ENCODE measurements at regions not wholly inside any gene's neighbourhood (a gene's known extent, or its start where the extent isn't known, plus 50 kb on each side); places are given as distances from the start of the nearest gene placed in this dataset.

- DNase-seq (ENCODE audit: low read depth in 4 of 4, low spot score in 3 of 4): no peak
Observed at GRCh38 chr16:49972961-49973360, 52.1 kb upstream of the CNEP1R1 start.

Data from left renal pelvis (tissue), 4 donors.